ENCODE measurements at regions not wholly inside any gene's neighbourhood (a gene's known extent, or its start where the extent isn't known, plus 50 kb on each side); places are given as distances from the start of the nearest gene placed in this dataset.

GRCh38 chr17:79479876-79480275 is 131.0 kb downstream of the RBFOX3 start:
- DNase-seq (ENCODE audit: low read depth, low spot score) (no peak), FAIRE-seq (no peak)
- H3K4me1 ChIP-seq (ENCODE audit: control insufficient read depth, extremely low read depth, insufficient read depth, low read length) = no peaks in the 10 kb centered on the region
- no peaks in the 10 kb centered on the region for H3K9me3 ChIP-seq (ENCODE audit: control insufficient read depth, low read depth, low read length)
- H3K4me3 ChIP-seq (ENCODE audit: control insufficient read depth in 2 of 3, extremely low read depth in 1 of 3, insufficient read depth in 2 of 3, low read depth in 1 of 3, low read length in 3 of 3) = no peak overlapping the region
- no peak overlapping the region for H3K4me2 ChIP-seq (ENCODE audit: control insufficient read depth, extremely low read depth, insufficient read depth, low read depth, low read length)
- H2AFZ ChIP-seq (ENCODE audit: control insufficient read depth, low read length) = no peak overlapping the region
- H3K79me2 ChIP-seq (ENCODE audit: control insufficient read depth, insufficient read depth, low read length) = no peaks in the 10 kb centered on the region
- dilution Hi-C loops (cut with MboI; ENCODE audit: extremely low pct_ligation_motif_present, low sequenced_read_pairs) = no loop called here
- H3K27me3 ChIP-seq (ENCODE audit: control insufficient read depth, extremely low read depth, insufficient read depth, low read length) = peaks cover 41% of the 10 kb centered on the region
- H3K9me1 ChIP-seq (ENCODE audit: control insufficient read depth, extremely low read depth, insufficient read depth, low read length) = no peaks in the 10 kb centered on the region
- H3K36me3 ChIP-seq (ENCODE audit: control insufficient read depth in 2 of 2, extremely low read depth in 1 of 2, insufficient read depth in 2 of 2, low read length in 2 of 2) = no peaks in the 10 kb centered on the region
- TF ChIP-seq CTCF (optimal IDR thresholded peaks at IDR 0.05 in 1 of 3, IDR thresholded peaks at IDR 0.05 in 1 of 3, conservative IDR thresholded peaks at IDR 0.05 in 1 of 3; ENCODE audit: extremely low read depth in 1 of 3, insufficient read depth in 2 of 3, low read length in 3 of 3) = no peak
- no peak for TF ChIP-seq EZH2 (IDR thresholded peaks at IDR 0.05; ENCODE audit: low read length)
- no peak overlapping the region for H3K27ac ChIP-seq (ENCODE audit: control insufficient read depth, insufficient read depth, low read length)
- H4K20me1 ChIP-seq (ENCODE audit: control insufficient read depth, extremely low read depth, insufficient read depth, low read length) = no peaks in the 10 kb centered on the region
- no peak overlapping the region for H3K9ac ChIP-seq (ENCODE audit: control insufficient read depth, extremely low read depth, insufficient read depth, low read length)

- Histone ChIP-seq H3K4me1 (ENCODE audit: control insufficient read depth, extremely low read depth, insufficient read depth, low read length) (no peaks in the 10 kb centered on the region), H3K4me3 (ENCODE audit: control insufficient read depth in 2 of 3, extremely low read depth in 1 of 3, insufficient read depth in 2 of 3, low read depth in 1 of 3, low read length in 3 of 3) (no peak overlapping the region), H3K9me1 (ENCODE audit: control insufficient read depth, extremely low read depth, insufficient read depth, low read length) (no peaks in the 10 kb centered on the region), H3K4me2 (ENCODE audit: control insufficient read depth, extremely low read depth, insufficient read depth, low read depth, low read length) (no peak overlapping the region), H4K20me1 (ENCODE audit: control insufficient read depth, extremely low read depth, insufficient read depth, low read length) (no peaks in the 10 kb centered on the region), H3K9me3 (ENCODE audit: control insufficient read depth, low read depth, low read length) (no peaks in the 10 kb centered on the region), H2AFZ (ENCODE audit: control insufficient read depth, low read length) (no peak overlapping the region), H3K9ac (ENCODE audit: control insufficient read depth, extremely low read depth, insufficient read depth, low read length) (no peak overlapping the region), H3K36me3 (ENCODE audit: control insufficient read depth in 2 of 2, extremely low read depth in 1 of 2, insufficient read depth in 2 of 2, low read length in 2 of 2) (no peaks in the 10 kb centered on the region), H3K27ac (ENCODE audit: control insufficient read depth, insufficient read depth, low read length) (no peak overlapping the region), H3K79me2 (ENCODE audit: control insufficient read depth, insufficient read depth, low read length) (no peaks in the 10 kb centered on the region), H3K27me3 (ENCODE audit: control insufficient read depth, extremely low read depth, insufficient read depth, low read length) (peaks cover 40% of the 10 kb centered on the region)
- FAIRE-seq = no peak
- DNase-seq (ENCODE audit: low read depth, low spot score) = no peak
- dilution Hi-C loops (cut with MboI; ENCODE audit: extremely low pct_ligation_motif_present, low sequenced_read_pairs) = no loop called here
- no peak for TF ChIP-seq CTCF (optimal IDR thresholded peaks at IDR 0.05 in 1 of 3, IDR thresholded peaks at IDR 0.05 in 1 of 3, conservative IDR thresholded peaks at IDR 0.05 in 1 of 3; ENCODE audit: extremely low read depth in 1 of 3, insufficient read depth in 2 of 3, low read length in 3 of 3)
- TF ChIP-seq EZH2 (IDR thresholded peaks at IDR 0.05; ENCODE audit: low read length) = no peak
Observed at GRCh38 chr17:79478841-79479240, 132.0 kb downstream of the RBFOX3 start.

Measured in keratinocyte (primary cell).